Prostate gland (tissue), 1 donor: ENCODE measurements at regions not wholly inside any gene's neighbourhood (a gene's known extent, or its start where the extent isn't known, plus 50 kb on each side); places are given as distances from the start of the nearest gene placed in this dataset.

Experiments
- POLR2A ChIP-seq: fragments of 450-650 bp; IDR thresholded peaks from one replicate; pipeline ENCODE4 v1.6.1; 2016; ENCODE audit warnings: antibody characterized with exemption, mild to moderate bottlenecking
- POLR2AphosphoS5 ChIP-seq: sonication (generic); formaldehyde crosslinking; IDR thresholded peaks from one replicate; pipeline ENCODE4 v1.6.1; 2017; ENCODE audit warnings: antibody characterized with exemption

- no peak for TF ChIP-seq POLR2A
- TF ChIP-seq POLR2AphosphoS5 = no peak
Observed at GRCh38 chr14:45785240-45785639, 532.2 kb upstream of the MIS18BP1 start.
